MM.1S (cell line): ENCODE measurements at regions not wholly inside any gene's neighbourhood (a gene's known extent, or its start where the extent isn't known, plus 50 kb on each side); places are given as distances from the start of the nearest gene placed in this dataset.

Experiments
- CTCF ChIP-seq: fragments of 300-600 bp; sonication (generic); IDR thresholded peaks from 2 replicates; pipeline ENCODE4 v1.5.1; 2016; ENCODE audit warnings: antibody characterized with exemption, low read length, mixed read lengths
- EZH2 ChIP-seq: fragments of 300-600 bp; sonication (generic); optimal IDR thresholded peaks from 2 replicates; pipeline ENCODE3; 2017; ENCODE audit warnings: low read depth, mild to moderate bottlenecking, antibody characterized with exemption, low read length, mixed read lengths

DNA sequence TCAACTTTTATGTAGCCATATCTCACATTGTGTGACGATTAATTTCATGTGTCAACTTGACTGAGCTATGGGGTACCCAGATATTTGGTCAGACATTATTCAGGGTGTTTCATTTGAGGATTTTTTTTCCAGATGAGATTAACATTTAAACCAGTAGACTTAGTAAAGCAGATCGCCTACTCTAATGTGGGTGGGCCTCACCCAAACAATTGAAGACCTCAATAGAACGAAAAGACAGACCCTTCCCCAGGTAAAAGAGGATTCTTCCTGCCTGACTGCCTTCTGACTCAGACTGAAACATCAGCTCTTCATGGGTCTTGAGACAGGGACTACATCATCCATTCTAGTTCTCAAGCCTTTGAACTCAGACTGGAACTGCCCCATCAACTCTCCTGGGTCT, 231.7 kb upstream of the SASH1 start:
- no peak for TF ChIP-seq CTCF
- no peak for TF ChIP-seq EZH2
